Osteocyte (in vitro differentiated cells): ENCODE measurements at regions not wholly inside any gene's neighbourhood (a gene's known extent, or its start where the extent isn't known, plus 50 kb on each side); places are given as distances from the start of the nearest gene placed in this dataset.

ENCODE experiments used
- DNase-seq: peaks from one replicate; pipeline ENCODE4 v3.0.0; 2021; ENCODE audit warnings: mixed read lengths; ENCODE audit not compliant: unreplicated experiment; ENCODE audit errors: extremely low spot score
- H3K27ac Mint-ChIP-seq: one replicate; pipeline ENCODE4 v1.8.0; 2021; ENCODE audit warnings: mild to moderate bottlenecking, mixed read lengths; ENCODE audit not compliant: unreplicated experiment
- H3K27me3 Mint-ChIP-seq: one replicate; pipeline ENCODE4 v1.8.0; 2021; ENCODE audit warnings: mixed read lengths; ENCODE audit not compliant: unreplicated experiment
- H3K36me3 Mint-ChIP-seq: one replicate; pipeline ENCODE4 v1.8.0; 2021; ENCODE audit warnings: mixed read lengths; ENCODE audit not compliant: unreplicated experiment
- H3K4me1 Mint-ChIP-seq: one replicate; pipeline ENCODE4 v1.8.0; 2021; ENCODE audit warnings: mixed read lengths; ENCODE audit not compliant: unreplicated experiment
- H3K4me3 Mint-ChIP-seq: one replicate; pipeline ENCODE4 v1.8.0; 2021; ENCODE audit warnings: mild to moderate bottlenecking, moderate library complexity, mixed read lengths; ENCODE audit not compliant: unreplicated experiment
- H3K9me3 Mint-ChIP-seq: one replicate; pipeline ENCODE4 v1.8.0; 2021; ENCODE audit warnings: mixed read lengths; ENCODE audit not compliant: unreplicated experiment
- TF ChIP-seq, protein P1 (sequence below): fragments of 200-600 bp; sonication (generic); IDR thresholded peaks from 2 replicates; pipeline ENCODE4 v1.5.0; 2021; ENCODE audit warnings: antibody characterized with exemption, mild to moderate bottlenecking, moderate library complexity

DNA sequence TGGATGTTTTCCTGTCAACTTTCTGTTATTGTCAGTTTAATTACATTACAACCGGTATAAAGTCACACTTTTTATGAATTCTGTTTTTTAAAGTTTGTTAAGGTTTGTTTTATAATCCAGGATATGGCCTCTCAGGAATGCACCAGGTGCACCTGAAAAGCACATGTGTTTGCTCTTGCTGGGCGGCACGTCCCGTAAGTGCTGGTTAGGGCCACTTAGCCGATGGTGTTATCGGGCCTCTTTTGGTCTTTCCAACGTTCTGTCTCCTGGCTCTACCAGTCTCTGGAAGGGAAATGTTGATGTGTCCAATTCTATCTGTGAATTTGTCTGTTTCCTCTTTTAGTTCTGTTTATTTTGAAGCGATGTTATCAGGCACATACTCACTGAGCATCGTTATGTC is 695.7 kb downstream of the BRD1 start:
- TF ChIP-seq, protein P1, sequence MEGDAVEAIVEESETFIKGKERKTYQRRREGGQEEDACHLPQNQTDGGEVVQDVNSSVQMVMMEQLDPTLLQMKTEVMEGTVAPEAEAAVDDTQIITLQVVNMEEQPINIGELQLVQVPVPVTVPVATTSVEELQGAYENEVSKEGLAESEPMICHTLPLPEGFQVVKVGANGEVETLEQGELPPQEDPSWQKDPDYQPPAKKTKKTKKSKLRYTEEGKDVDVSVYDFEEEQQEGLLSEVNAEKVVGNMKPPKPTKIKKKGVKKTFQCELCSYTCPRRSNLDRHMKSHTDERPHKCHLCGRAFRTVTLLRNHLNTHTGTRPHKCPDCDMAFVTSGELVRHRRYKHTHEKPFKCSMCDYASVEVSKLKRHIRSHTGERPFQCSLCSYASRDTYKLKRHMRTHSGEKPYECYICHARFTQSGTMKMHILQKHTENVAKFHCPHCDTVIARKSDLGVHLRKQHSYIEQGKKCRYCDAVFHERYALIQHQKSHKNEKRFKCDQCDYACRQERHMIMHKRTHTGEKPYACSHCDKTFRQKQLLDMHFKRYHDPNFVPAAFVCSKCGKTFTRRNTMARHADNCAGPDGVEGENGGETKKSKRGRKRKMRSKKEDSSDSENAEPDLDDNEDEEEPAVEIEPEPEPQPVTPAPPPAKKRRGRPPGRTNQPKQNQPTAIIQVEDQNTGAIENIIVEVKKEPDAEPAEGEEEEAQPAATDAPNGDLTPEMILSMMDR: no peak
- peaks cover 8% of the 10 kb centered on the region for H3K27me3 Mint-ChIP-seq
- no peak overlapping the region for H3K4me3 Mint-ChIP-seq

DNA sequence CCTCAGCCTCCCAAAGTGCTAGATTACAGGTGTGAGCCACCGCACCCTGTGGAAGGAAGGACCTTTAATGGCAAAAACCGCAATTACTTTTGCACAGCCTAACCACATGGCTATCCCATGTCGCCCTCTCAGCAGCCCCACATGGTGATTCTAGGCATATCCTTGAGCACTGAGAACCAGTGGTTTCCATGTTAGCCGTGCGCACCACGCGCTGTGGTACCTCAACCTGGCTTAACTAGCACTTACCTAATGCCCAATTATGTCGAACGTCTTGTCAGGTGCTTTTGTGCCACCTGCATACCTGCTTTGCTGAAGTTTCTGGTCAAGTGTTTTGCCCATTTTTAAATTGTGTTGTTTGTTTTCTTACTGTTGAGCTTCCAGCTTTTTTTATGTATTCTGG is 697.9 kb downstream of the BRD1 start:
- H3K36me3 Mint-ChIP-seq: no peaks in the 10 kb centered on the region
- TF ChIP-seq, protein P1: no peak
- H3K27ac Mint-ChIP-seq: no peak overlapping the region
- peaks cover 11% of the 10 kb centered on the region for H3K27me3 Mint-ChIP-seq
- no peak for DNase-seq
- no peaks in the 10 kb centered on the region for H3K9me3 Mint-ChIP-seq
- no peaks in the 10 kb centered on the region for H3K4me1 Mint-ChIP-seq
- H3K4me3 Mint-ChIP-seq: no peak overlapping the region

More for the DNA sequence above, 695.7 kb downstream of the BRD1 start:
- H3K27ac Mint-ChIP-seq: no peak overlapping the region
- no peaks in the 10 kb centered on the region for H3K4me1 Mint-ChIP-seq
- DNase-seq: no peak
- H3K36me3 Mint-ChIP-seq: no peaks in the 10 kb centered on the region
- H3K9me3 Mint-ChIP-seq: no peaks in the 10 kb centered on the region

DNA sequence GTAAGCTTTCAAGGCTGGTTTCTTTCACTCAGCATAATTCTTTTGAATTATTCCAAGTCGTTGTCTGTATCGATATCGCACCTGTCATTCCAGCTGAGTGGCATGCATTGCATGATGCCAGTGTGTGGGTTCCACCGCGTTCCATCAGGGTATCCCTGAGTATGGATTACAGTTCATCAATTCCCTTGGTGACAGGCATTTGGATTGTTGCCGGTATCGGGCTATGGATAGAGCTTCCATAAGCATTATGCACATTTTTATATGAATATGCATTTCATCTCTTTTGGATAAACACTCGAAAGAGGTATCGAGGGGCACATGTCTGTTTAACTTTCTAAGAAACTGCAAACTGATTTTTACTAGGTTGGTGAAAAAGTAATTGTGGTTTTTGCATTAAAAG is 698.8 kb downstream of the BRD1 start:
- TF ChIP-seq, protein P1: no peak
- H3K4me3 Mint-ChIP-seq: no peak overlapping the region
- no peak for DNase-seq
- H3K27me3 Mint-ChIP-seq: peaks cover 11% of the 10 kb centered on the region
- no peaks in the 10 kb centered on the region for H3K9me3 Mint-ChIP-seq
- no peaks in the 10 kb centered on the region for H3K36me3 Mint-ChIP-seq
- no peak overlapping the region for H3K27ac Mint-ChIP-seq
- H3K4me1 Mint-ChIP-seq: no peaks in the 10 kb centered on the region

DNA sequence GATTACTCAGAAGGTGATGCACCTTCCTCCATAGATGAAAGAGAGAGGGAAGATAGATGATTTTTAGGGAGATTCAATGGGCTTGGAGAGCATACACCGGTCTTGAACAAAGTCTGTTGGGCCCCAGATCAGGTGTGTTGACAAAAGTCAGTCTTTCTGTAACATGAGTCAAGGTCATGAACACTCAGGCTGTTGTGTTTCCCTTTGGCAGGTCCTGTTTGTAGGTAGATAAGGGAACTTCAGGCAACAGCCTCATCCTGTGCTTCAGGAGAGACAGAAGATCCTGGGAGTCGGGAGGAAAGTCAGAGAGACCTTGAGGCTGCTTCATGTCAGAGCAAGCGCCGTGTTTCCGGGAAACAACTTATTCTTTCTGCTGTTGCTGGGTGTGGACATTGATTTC is 703.1 kb downstream of the BRD1 start:
- DNase-seq: no peak
- H3K36me3 Mint-ChIP-seq: no peaks in the 10 kb centered on the region
- H3K9me3 Mint-ChIP-seq: no peaks in the 10 kb centered on the region
- H3K27me3 Mint-ChIP-seq: peaks cover 3% of the 10 kb centered on the region
- no peak overlapping the region for H3K4me3 Mint-ChIP-seq
- TF ChIP-seq, protein P1: no peak
- peaks cover 6% of the 10 kb centered on the region for H3K4me1 Mint-ChIP-seq
- H3K27ac Mint-ChIP-seq: no peak overlapping the region

- H3K4me3 Mint-ChIP-seq: no peak overlapping the region
- peaks cover 3% of the 10 kb centered on the region for H3K27me3 Mint-ChIP-seq
- H3K36me3 Mint-ChIP-seq: no peaks in the 10 kb centered on the region
- DNase-seq: no peak
- H3K9me3 Mint-ChIP-seq: no peaks in the 10 kb centered on the region
- H3K27ac Mint-ChIP-seq: no peak overlapping the region
- H3K4me1 Mint-ChIP-seq: peaks cover 12% of the 10 kb centered on the region
- TF ChIP-seq, protein P1: no peak
Measured at GRCh38 chr22:49123621-49124192, 704.0 kb downstream of the BRD1 start.
